Dendritic cell treated with granulocyte-macrophage colony-stimulating factor and Interleukin-4, amounts not matched to agents 40 ng/mL and 50 ng/mL, for 4 days (primary cell): ENCODE measurements at regions not wholly inside any gene's neighbourhood (a gene's known extent, or its start where the extent isn't known, plus 50 kb on each side); places are given as distances from the start of the nearest gene placed in this dataset.

ENCODE experiments used
- H3K27ac Mint-ChIP-seq: one replicate; pipeline ENCODE4 v1.8.0; 2022; ENCODE audit warnings: mild to moderate bottlenecking, mixed read lengths
- H3K27me3 Mint-ChIP-seq: one replicate; pipeline ENCODE4 v1.8.0; 2022; ENCODE audit warnings: mild to moderate bottlenecking, mixed read lengths
- H3K36me3 Mint-ChIP-seq: one replicate; pipeline ENCODE4 v1.8.0; 2022; ENCODE audit warnings: low read depth, mixed read lengths
- H3K4me1 Mint-ChIP-seq: one replicate; pipeline ENCODE4 v1.8.0; 2022; ENCODE audit warnings: low read depth, mixed read lengths
- H3K4me3 Mint-ChIP-seq: one replicate; pipeline ENCODE4 v1.8.0; 2022; ENCODE audit warnings: mild to moderate bottlenecking, moderate library complexity, mixed read lengths
- H3K9me3 Mint-ChIP-seq: one replicate; pipeline ENCODE4 v1.8.0; 2022; ENCODE audit warnings: mixed read lengths
- intact Hi-C: fragments of 100-400 bp; cut with micrococcal nuclease; formaldehyde crosslinking; loops from one replicate; pipeline ENCODE4 v1.15.0; 2022

DNA sequence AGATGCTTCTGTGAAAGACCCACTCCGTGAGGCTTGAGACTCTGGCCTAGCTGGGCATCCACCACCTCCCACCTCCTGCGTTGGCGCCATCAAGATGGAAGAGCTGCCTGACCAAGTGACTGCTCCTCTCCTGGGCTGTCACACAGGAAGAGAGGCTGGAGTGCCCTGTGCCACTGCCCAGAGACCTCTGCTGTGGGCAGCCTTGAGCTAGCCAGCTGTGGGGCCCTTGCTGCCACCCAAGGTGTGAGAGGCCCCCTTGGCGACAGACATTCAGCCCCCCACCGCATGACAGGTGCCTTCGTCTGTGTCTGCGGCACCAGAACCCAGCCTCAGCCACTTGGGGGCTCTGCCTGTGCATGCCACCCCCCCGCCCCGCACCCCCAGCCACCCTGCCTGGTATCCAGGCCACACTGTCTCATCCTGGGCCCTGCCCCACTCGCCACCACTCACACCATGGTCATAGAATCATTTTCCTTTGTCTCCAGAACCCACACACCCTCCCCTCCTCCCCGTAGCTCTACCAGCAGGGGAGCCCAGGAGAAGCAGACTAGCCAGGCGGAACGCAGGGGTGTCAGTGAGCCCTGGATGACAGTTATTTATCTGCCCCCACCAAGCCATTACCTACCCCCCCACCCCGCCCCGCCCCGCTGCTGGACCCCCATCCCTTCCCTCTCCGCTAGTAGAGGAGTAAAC lies 120.9 kb upstream of the LHX1 start:
- H3K27me3 Mint-ChIP-seq = peaks cover 35% of the 10 kb centered on the region

DNA sequence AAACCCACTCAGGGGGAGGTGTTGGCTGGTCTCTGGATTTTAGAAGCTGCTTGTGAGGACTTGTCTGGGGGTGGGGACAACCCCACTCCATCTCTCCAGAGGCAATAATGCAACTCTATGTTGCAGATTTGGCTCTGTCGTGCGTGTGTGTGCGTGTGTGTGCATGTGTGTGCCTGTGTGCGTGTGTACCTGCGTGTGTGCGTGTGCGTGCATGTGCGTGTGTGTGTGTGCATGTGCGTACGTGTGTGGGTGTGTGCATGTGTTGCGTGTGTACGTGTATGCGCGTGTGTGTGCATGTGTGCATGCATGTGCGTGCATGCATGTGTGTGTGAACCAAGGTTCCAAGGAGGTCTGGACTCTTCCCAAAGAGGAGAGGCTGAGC lies 120.4 kb upstream of the LHX1 start:
- Mint-ChIP-seq H3K27me3 (peaks cover 33% of the 10 kb centered on the region), H3K9me3 (no peaks in the 10 kb centered on the region), H3K36me3 (no peaks in the 10 kb centered on the region), H3K4me1 (no peaks in the 10 kb centered on the region), H3K27ac (no peak overlapping the region), H3K4me3 (no peak overlapping the region)
- intact Hi-C loops = no loop called here

More for the DNA sequence above, 120.9 kb upstream of the LHX1 start:
- intact Hi-C loops = no loop called here
- Mint-ChIP-seq H3K4me1 (no peaks in the 10 kb centered on the region), H3K9me3 (no peaks in the 10 kb centered on the region), H3K36me3 (no peaks in the 10 kb centered on the region), H3K4me3 (no peak overlapping the region), H3K27ac (no peak overlapping the region)

- Mint-ChIP-seq H3K9me3 (no peaks in the 10 kb centered on the region), H3K27ac (no peak overlapping the region), H3K36me3 (no peaks in the 10 kb centered on the region), H3K4me3 (no peak overlapping the region), H3K27me3 (peaks cover 27% of the 10 kb centered on the region), H3K4me1 (no peaks in the 10 kb centered on the region)
- intact Hi-C loops = no loop called here
Observed at GRCh38 chr17:36817483-36818048, 119.7 kb upstream of the LHX1 start.

GRCh38 chr17:36818134-36818825 lies 119.0 kb upstream of the LHX1 start:
- no peak overlapping the region for H3K4me3 Mint-ChIP-seq
- H3K36me3 Mint-ChIP-seq = no peaks in the 10 kb centered on the region
- no peak overlapping the region for H3K27ac Mint-ChIP-seq

GRCh38 chr17:36823850-36824677 lies 113.2 kb upstream of the LHX1 start:
- Mint-ChIP-seq H3K9me3 (no peaks in the 10 kb centered on the region), H3K4me1 (no peaks in the 10 kb centered on the region), H3K27ac (no peak overlapping the region), H3K27me3 (peaks cover 31% of the 10 kb centered on the region), H3K4me3 (no peak overlapping the region), H3K36me3 (no peaks in the 10 kb centered on the region)
- intact Hi-C loops = no loop called here

More at GRCh38 chr17:36818134-36818825, 119.0 kb upstream of the LHX1 start:
- Mint-ChIP-seq H3K27me3 (peaks cover 20% of the 10 kb centered on the region), H3K4me1 (no peaks in the 10 kb centered on the region), H3K9me3 (no peaks in the 10 kb centered on the region)
- intact Hi-C loops = no loop called here

DNA sequence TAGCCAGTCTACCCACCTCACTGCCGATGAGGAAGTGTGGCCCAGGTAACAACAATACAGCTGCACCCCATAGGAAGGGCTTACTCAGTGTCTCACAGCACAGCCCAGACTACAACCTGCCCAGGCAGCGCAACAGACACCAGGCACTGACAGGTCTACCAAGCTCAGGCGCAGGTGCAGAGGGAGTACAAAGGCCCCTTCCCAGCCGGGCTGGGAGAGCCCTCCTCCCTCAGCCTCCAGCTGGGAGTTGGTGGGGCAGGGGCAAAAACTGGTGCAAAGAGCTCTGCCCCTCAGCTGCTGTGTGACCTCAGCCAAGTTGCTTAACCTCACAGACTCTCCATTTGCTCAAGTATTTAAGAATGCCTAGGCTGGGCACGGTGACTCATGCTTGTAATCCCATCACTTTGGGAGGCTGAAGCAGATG lies 112.6 kb upstream of the LHX1 start:
- H3K27me3 Mint-ChIP-seq = peaks cover 29% of the 10 kb centered on the region
- no peaks in the 10 kb centered on the region for H3K36me3 Mint-ChIP-seq
- intact Hi-C loops = no loop called here
- H3K27ac Mint-ChIP-seq = no peak overlapping the region
- H3K9me3 Mint-ChIP-seq = no peaks in the 10 kb centered on the region
- H3K4me3 Mint-ChIP-seq = no peak overlapping the region
- H3K4me1 Mint-ChIP-seq = no peaks in the 10 kb centered on the region

DNA sequence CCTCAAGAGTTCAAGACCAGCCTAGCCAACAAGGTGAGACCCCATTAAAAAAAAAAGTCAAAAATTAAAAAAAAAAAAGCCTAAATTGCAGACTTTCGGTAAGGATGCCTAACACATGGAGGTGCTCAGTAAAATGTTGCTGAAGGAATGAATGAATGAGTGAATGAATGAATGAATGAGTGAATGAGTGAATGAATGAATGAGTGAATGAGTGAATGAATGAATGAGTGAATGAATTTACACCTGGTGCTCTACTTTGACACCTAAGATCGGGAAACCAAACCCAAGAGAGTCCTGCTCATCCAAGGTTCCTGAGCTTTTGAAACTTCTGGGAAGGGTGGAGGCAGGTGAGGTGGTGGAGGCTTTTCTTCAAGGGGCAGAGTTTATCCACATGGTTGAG lies 112.2 kb upstream of the LHX1 start:
- Mint-ChIP-seq H3K9me3 (no peaks in the 10 kb centered on the region), H3K27me3 (peaks cover 29% of the 10 kb centered on the region), H3K36me3 (no peaks in the 10 kb centered on the region), H3K4me1 (no peaks in the 10 kb centered on the region), H3K27ac (no peak overlapping the region), H3K4me3 (no peak overlapping the region)
- intact Hi-C loops = no loop called here

- peaks cover 29% of the 10 kb centered on the region for H3K27me3 Mint-ChIP-seq
- H3K9me3 Mint-ChIP-seq = no peaks in the 10 kb centered on the region
- H3K27ac Mint-ChIP-seq = no peak overlapping the region
- intact Hi-C loops = no loop called here
- no peak overlapping the region for H3K4me3 Mint-ChIP-seq
- H3K36me3 Mint-ChIP-seq = no peaks in the 10 kb centered on the region
- H3K4me1 Mint-ChIP-seq = no peaks in the 10 kb centered on the region
Observed at GRCh38 chr17:36825521-36825920, 111.8 kb upstream of the LHX1 start.

GRCh38 chr17:36825951-36826350 lies 111.3 kb upstream of the LHX1 start:
- H3K4me3 Mint-ChIP-seq = no peak overlapping the region
- peaks cover 29% of the 10 kb centered on the region for H3K27me3 Mint-ChIP-seq
- H3K9me3 Mint-ChIP-seq = no peaks in the 10 kb centered on the region
- no peaks in the 10 kb centered on the region for H3K36me3 Mint-ChIP-seq
- H3K27ac Mint-ChIP-seq = no peak overlapping the region
- intact Hi-C loops = no loop called here
- H3K4me1 Mint-ChIP-seq = no peaks in the 10 kb centered on the region

- no peaks in the 10 kb centered on the region for H3K4me1 Mint-ChIP-seq
- intact Hi-C loops = no loop called here
- H3K36me3 Mint-ChIP-seq = no peaks in the 10 kb centered on the region
- H3K27me3 Mint-ChIP-seq = peaks cover 29% of the 10 kb centered on the region
- no peak overlapping the region for H3K4me3 Mint-ChIP-seq
- H3K27ac Mint-ChIP-seq = no peak overlapping the region
- no peaks in the 10 kb centered on the region for H3K9me3 Mint-ChIP-seq
Observed at GRCh38 chr17:36827081-36827480, 110.2 kb upstream of the LHX1 start.

DNA sequence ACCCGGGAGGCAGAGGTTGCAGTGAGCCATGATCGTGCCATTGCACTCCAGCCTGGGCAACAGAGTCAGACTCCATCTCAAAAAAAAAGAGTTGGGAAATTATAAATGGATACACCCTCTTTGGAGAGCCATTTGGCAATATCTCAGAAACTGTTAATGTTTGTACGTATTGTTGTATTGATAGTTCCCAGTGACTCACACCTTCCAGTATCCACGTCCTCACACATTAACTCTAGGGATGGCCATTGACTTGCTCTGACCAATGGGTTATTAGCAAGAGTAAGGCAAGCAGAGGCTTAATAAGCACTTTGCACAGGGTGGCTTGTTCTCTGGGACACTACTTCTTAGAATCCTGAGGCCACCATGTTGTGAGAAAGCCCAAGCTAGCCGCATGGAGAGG lies 107.6 kb upstream of the LHX1 start:
- Mint-ChIP-seq H3K27me3 (peaks cover 30% of the 10 kb centered on the region), H3K36me3 (no peaks in the 10 kb centered on the region), H3K27ac (no peak overlapping the region), H3K4me3 (no peak overlapping the region), H3K9me3 (no peaks in the 10 kb centered on the region), H3K4me1 (no peaks in the 10 kb centered on the region)
- intact Hi-C loops = no loop called here

DNA sequence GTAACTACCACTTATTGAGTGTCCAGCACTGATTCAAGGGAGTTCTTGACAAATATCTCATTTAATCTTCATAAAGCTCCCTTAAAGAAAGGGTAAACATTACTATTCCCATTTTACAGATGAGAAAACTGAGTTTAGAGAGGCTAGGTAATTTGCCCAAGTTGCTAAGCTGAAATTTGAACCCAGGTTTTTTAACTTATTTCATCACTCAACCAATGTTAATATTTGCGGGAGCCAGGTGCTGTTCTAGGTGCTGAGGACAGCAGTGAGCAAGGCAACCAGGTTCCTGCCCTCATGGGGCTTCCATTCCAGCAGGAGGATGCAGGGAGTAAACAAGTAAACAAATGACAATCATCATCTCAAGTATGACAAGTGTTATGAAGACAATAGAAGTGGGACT lies 104.0 kb upstream of the LHX1 start:
- Mint-ChIP-seq H3K4me1 (no peaks in the 10 kb centered on the region), H3K36me3 (no peaks in the 10 kb centered on the region), H3K27ac (no peak overlapping the region)

GRCh38 chr17:36835036-36835435 lies 102.2 kb upstream of the LHX1 start:
- intact Hi-C loops = no loop called here
- no peak overlapping the region for H3K27ac Mint-ChIP-seq
- H3K9me3 Mint-ChIP-seq = no peaks in the 10 kb centered on the region
- peaks cover 11% of the 10 kb centered on the region for H3K27me3 Mint-ChIP-seq
- no peaks in the 10 kb centered on the region for H3K36me3 Mint-ChIP-seq
- H3K4me3 Mint-ChIP-seq = no peak overlapping the region
- H3K4me1 Mint-ChIP-seq = no peaks in the 10 kb centered on the region

More for the DNA sequence above, 104.0 kb upstream of the LHX1 start:
- Mint-ChIP-seq H3K4me3 (no peak overlapping the region), H3K27me3 (peaks cover 11% of the 10 kb centered on the region), H3K9me3 (no peaks in the 10 kb centered on the region)
- intact Hi-C loops = no loop called here
